ENCODE measurements at regions not wholly inside any gene's neighbourhood (a gene's known extent, or its start where the extent isn't known, plus 50 kb on each side); places are given as distances from the start of the nearest gene placed in this dataset.

- DNase-seq: no peak
These were observed 379.1 kb downstream of the ADRA2A start for GRCh38 chr10:111455776-111456426.

GRCh38 chr10:111458256-111458655 lies 381.4 kb downstream of the ADRA2A start:
- no peak for DNase-seq

- no peak for DNase-seq
These were observed 383.1 kb downstream of the ADRA2A start for GRCh38 chr10:111459967-111460366.

- DNase-seq: no peak
These were observed 395.6 kb downstream of the ADRA2A start for GRCh38 chr10:111472445-111472844.

- no peak for DNase-seq
These were observed 396.5 kb downstream of the ADRA2A start for GRCh38 chr10:111473361-111473760.

- no peak for DNase-seq
These were observed 398.0 kb downstream of the ADRA2A start for GRCh38 chr10:111474786-111475185.

- DNase-seq: peak; percentile 57
These were observed 398.9 kb downstream of the ADRA2A start for GRCh38 chr10:111475720-111476119.

GRCh38 chr10:111478651-111479050 lies 401.8 kb downstream of the ADRA2A start:
- DNase-seq: no peak

- no peak for DNase-seq
These were observed 403.1 kb downstream of the ADRA2A start for GRCh38 chr10:111479966-111480365.

- no peak for DNase-seq
These were observed 404.5 kb downstream of the ADRA2A start for GRCh38 chr10:111481261-111481826.

- DNase-seq: no peak
These were observed 405.0 kb downstream of the ADRA2A start for GRCh38 chr10:111481866-111482265.

GRCh38 chr10:111482621-111483216 lies 405.9 kb downstream of the ADRA2A start:
- DNase-seq: no peak

- no peak for DNase-seq
These were observed 408.9 kb downstream of the ADRA2A start for GRCh38 chr10:111485767-111486166.

GRCh38 chr10:111486346-111486745 lies 409.5 kb downstream of the ADRA2A start:
- DNase-seq: no peak

GRCh38 chr10:111488668-111489067 lies 411.8 kb downstream of the ADRA2A start:
- no peak for DNase-seq

- DNase-seq: no peak
These were observed 414.3 kb downstream of the ADRA2A start for GRCh38 chr10:111491154-111491553.

GRCh38 chr10:111493024-111493625 lies 416.3 kb downstream of the ADRA2A start:
- DNase-seq: no peak

- DNase-seq: no peak
These were observed 421.7 kb downstream of the ADRA2A start for GRCh38 chr10:111498560-111498959.

- DNase-seq: no peak
These were observed 427.5 kb downstream of the ADRA2A start for GRCh38 chr10:111504376-111504775.

- no peak for DNase-seq
These were observed 429.6 kb downstream of the ADRA2A start for GRCh38 chr10:111506266-111507034.

GRCh38 chr10:111511751-111512150 lies 434.9 kb downstream of the ADRA2A start:
- DNase-seq: no peak

GRCh38 chr10:111515264-111515663 lies 438.4 kb downstream of the ADRA2A start:
- DNase-seq: no peak

GRCh38 chr10:111515706-111516105 lies 438.9 kb downstream of the ADRA2A start:
- no peak for DNase-seq
